ELR (cell line): ENCODE measurements at regions not wholly inside any gene's neighbourhood (a gene's known extent, or its start where the extent isn't known, plus 50 kb on each side); places are given as distances from the start of the nearest gene placed in this dataset.

Experiments
- DNase-seq: peaks from one replicate; pipeline ENCODE4 v3.0.0-alpha.2; 2015; ENCODE audit warnings: low read depth

DNA sequence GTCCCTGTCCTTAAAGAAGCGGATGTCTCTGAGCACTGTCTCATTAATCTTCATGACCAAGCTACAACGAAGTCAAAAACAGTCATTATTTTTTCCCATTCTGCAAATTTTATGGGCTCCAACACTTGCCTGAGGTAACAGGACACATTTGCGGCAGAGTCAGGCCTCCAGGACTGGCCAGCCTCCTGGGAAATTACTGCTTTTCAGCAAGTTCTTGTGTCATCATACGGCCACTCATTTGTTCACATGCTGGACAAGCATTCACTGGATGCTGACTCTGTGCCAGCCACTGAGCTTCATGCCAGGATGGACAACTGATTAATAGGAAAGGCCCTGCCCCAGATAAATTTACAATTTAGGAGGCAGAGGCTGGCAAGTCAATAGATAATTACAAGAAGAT is 305.7 kb downstream of the ACTL7B start:
- DNase-seq, result no peak

DNA sequence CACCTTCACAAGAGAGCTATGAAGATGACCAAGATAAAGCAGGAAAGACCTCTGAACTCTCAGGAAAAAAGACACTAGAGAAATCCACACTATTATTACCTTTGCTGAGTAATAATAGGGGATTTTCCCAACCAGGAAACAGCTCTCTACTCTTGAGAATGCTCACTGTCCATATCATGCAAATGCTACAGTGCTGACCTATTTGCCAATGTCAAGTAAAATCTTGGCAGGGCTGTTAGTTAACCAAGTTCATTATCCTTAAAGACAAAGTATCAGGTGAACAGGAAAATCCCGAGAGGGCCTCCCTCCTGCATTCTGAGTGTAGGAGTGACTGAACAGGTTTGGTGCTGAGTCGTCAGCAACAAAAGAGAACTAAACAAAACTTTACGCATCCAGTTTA is 306.6 kb downstream of the ACTL7B start:
- peak; percentile 51 for DNase-seq

DNA sequence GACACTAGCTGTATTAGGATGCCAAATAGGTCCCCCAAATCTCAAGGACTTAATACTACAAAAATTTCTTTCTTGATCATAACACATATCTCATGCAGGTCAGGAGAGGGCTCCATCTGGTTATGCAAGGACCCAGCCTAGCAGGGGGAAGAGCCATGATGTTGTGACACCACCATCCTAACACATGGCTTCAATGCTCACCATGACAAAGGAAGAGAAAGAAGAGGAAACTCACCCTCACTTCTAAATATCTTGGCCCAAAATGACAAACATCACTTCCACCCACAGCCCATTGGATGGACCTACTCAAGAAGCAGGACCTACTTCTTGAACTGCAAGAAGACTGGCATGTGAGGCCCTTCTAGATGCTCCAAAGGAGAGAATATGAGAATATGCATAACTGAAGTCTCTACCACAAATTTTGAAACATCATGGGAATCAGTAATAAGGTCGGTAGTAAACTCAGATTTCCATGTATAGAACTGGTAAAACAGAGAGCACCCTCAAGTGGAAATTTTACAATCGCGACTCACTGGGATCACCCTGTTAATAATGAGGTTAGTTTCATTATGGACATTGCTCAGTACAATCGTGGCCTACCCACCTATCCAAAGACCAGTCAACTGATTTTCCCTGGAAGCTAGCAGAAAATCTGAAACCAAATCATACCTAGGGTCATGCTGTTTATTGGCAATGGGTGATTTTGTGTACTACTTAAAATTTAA is 308.2 kb downstream of the ACTL7B start:
- peak; percentile 25 for DNase-seq

DNA sequence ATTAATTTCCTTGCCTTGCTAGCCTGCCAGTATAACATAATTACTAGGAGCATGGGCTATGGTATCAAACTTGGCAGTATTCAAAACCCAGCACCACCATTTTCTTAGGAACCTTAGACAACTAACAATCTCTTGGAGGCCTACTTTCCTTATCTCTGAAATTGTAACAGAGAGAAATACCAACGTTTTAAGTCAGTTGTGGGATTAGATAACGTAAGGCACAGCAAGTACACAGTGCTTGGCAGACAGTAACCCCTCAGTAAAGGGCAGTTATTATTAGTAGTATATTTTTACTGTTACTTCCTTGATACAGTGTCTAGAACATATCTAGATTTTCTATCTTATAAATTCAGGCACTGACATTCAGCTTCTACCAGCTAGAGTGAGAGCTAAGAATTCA is 309.6 kb downstream of the ACTL7B start:
- no peak for DNase-seq

DNA sequence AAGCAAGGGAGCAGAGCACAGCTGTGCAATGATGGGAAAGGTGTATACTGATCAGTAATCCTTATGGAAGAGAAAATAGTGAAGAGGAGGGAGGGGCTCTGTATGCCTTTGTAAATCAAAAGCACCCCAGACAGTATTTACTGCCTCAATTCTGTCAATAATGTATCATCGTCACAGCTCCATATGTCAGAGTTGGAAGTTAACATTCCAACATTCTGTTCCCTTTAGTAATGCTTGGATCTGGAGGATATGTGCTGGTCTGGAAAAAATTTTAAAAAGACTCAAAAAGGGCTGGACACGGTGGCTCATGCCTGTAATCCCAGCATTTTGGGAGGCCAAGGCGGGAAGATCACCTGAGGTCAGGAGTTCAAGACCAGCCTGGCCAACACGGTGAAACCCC is 310.4 kb downstream of the ACTL7B start:
- no peak for DNase-seq

DNA sequence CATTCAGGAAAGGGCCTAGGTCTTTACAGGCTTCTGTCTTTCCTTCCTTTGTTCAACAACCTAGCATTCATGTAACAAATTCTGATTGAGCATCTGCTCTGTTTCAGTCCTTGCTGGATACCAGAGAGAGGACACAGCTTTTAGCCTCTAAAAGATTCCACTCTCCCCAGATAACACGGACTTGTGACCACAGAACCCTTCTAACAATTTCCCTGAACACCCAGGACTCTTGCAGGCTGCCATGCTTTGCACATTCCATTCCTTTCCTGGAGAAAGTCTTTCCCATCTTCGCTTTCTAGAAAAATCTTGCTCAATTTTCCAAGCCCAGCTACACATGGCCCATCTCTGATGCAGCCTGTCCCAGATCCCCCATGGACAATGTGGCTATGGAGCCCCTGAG is 310.9 kb downstream of the ACTL7B start:
- no peak for DNase-seq

DNA sequence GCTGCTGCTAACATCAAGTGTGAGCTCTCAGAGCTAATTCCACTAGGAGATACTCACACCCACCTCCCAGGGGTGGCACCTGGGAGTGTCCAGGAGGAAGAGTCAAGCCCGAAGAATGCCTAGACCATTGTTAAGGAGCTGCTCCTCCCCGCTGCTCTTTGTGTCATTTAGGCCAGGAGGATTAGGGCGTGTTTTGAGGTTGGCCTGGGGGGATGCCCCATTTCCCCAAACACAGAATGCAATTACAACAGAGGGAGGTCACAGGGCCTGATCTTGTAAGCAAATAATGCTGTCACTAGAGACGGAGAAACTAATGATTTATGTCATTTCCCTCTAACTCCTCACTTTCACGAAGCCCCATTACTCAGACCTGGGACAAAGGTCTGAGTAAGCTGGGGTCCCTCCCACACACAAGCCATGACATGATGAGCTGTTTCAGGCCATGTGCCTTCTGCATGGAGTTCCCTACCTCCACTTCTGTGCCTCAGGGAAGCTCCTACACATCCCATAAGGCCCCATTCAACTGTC is 312.5 kb downstream of the ACTL7B start:
- peak; percentile 91 for DNase-seq

DNA sequence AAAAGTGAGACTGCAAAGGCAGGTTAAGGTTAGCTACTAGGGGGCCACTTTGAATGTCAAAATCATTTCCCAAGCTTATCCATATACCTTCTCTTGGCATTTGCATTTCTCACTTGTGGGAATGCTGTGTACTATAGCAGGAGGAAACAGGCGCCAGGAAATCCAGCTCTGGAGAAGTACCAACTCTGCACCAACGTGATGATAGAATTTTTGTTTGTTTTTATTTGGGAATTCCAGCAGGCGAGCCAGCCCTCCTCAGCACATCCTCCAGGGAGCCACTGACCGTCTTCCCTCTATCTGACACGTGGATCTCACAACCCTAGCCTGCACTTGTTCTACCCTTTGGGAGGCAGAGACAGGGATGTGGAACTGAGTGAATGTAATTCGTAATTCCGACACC is 318.0 kb downstream of the ACTL7B start:
- no peak for DNase-seq

DNA sequence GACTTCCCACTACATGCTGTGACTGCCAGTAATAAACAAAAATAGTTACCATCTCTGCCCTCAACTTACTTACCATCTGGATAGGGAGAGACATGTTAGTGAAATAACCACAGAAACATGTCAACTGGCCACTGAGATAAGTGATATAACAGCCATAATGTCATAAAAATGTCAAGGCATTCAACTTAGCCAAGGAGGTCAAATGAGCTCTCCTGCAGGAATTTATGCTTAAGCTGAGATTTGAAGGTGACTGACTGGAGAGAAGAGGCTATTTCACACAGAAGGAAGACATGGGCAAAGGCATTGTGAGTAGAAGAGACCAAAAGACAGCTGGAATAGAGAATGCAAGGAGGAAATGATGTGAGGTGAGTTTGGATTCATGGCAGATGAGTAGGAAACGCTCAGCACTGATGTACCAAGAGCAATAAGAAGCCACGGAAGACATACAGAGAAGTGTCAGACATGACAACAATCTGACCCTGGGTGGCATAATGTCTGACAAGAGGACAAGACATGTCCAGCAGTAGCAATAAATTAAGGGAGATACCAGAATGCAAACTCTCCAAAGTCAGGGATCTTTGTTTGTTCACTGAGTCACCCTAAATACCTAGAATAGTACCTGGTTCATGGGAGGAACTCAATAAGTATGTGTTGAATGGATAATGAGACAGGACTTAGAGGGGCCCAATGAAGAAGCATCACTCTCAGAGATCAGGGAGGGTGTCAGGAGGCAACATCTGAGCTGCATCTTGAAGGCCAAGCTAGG is 318.8 kb downstream of the ACTL7B start:
- DNase-seq, result peak; percentile 26

DNA sequence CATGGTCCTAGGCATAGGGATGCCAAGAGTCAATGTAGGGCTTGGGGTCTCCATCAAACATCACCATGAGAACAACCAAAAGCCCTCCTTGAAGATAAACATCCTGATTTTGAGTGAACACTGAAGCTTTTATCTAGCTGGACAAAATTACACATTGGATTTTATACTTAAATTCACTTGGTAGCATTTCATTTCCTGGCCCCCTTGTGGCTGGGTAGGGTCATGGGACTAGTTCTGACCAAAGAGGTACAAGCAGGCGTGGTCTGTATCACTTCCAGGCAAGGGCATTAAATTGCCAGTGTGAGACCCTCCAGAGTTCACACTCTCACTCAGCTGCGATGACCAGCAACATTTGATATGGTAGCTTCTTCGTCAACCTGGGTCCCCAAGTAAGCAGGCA is 320.3 kb downstream of the ACTL7B start:
- DNase-seq, result peak; percentile 63

DNA sequence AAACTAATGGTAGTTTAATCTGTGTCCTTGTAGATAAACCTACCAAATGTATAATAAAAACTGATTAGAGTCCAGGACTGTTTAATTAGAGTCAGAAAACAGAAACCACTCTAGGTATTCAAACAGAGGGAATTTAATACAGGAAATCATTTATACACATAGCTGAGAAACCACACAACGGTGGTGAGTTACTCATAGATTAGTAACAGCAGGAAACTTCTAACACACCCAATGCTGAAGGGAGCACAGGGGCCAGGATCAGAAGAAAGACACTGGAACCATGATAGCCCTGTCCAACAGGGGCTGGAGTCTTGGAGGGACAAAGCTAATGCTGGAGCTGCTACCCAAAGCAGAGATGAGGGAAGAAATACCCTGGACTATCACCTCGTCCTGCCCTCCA is 321.0 kb downstream of the ACTL7B start:
- peak; percentile 95 for DNase-seq

DNA sequence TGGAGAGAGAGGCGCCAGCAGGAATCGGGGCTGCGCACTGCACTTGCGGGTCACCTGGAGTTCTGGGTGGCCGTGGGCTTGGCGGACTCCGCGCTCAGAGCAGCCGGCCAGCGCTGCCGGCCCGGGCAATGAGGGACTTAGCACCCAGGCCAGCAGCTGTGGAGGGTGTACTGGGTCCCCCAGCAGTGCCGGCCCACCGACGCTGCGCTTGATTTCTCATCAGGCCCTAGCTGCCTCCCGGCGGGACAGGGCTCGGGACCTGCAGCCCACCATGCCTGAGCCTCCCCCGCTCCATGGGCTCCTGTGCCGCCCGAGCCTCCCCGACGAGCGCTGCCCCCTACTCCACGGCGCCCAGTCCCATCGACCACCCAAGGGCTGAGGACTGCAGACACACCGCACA is 325.6 kb downstream of the ACTL7B start:
- DNase-seq, result no peak

DNA sequence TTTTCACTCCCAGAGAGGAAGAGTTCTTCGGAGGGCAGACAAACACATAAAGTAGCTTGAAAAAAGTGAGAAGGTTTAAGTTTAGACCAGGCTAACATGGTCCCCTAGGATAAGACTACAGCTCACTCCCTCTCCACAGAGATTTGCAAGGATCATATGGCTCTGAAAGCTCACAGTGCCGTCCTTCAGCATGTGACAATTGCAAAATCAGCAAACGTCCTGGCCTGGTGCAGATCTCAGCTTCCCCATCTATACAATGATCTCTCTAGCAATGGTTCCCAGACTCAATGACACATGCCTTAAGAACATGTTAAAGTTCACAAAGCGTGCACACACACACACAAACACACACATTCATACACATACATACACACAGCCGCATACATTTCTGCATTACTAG is 327.6 kb downstream of the ACTL7B start:
- DNase-seq, result no peak

DNA sequence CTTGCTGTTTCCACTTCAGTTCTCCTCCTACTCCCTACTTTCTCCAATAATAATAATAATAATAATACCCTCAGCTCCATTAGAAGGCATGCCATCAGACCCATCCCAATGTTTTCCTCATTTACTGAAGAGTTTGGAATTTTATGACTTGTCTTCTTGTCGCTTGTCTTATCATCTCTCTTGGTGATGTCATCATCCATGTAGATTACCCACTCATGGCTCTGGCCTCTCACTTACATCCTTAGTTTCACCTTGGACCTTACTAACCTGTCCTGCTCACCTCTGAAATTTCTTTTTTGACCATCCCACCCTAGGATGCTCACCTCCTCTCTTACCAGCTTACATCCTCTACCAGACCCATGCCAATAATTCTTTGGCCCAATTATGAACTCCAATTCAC is 329.3 kb downstream of the ACTL7B start:
- DNase-seq, result no peak

DNA sequence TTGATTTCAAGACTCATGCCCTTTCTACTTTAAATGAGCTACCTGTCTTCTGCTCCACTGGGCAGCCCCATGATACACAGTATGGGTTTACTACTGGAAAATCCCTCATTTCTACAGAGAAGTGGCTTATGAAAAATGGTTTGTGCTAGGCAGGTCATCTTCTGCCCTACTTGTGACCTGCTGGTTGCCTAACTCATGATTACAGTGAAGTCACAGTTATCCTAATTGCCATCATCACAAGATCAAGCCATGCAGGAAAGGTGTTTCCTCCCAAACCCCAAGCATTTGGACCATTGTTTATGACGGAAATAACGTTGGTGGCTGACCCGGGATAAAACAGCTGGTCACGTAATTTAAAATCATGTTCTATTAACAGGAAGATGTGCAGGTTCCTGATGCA is 330.6 kb downstream of the ACTL7B start:
- no peak for DNase-seq

DNA sequence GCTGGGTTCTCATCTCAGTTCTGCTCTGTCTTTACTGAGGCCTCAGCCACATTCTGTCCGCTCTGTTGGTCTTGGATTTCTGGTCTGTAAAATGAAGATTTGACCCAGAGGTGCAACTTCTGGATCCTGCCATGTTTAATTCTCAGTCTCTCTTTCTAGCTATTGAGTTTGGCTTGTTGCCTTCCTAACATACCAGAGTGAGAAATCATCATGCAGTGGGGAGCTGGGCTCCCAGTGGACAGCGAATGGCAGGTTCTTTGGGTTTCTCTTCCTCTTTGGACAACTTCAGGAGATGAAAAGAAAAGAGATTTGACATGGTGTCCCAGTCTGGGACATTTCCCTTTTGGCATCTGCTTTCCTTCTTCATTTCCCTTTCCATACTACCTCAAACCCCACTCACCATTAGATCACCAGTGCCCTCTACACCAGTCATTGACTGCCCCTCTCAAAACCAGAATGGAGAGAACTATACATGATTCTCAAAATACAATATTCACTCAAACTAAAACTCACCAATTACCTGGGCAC is 334.7 kb downstream of the ACTL7B start:
- peak; percentile 74 for DNase-seq

DNA sequence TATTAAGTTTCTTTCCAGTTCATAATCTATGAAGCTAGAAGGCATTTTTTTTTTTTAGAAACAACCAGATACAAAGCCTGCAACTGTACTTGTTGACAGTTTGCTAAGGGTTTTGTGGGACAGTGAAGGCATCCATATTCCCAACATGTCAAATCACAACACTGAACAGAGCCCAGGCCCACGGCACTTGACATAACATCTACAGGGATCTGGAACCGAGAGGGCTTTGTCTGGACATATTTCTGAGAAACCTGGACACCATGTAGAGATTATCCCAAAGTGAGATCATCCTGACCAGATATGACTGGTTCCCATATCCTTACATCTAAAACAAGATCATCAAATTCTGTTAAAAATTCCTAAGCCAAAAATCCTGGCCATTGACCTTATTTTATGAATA is 336.3 kb downstream of the ACTL7B start:
- no peak for DNase-seq

DNA sequence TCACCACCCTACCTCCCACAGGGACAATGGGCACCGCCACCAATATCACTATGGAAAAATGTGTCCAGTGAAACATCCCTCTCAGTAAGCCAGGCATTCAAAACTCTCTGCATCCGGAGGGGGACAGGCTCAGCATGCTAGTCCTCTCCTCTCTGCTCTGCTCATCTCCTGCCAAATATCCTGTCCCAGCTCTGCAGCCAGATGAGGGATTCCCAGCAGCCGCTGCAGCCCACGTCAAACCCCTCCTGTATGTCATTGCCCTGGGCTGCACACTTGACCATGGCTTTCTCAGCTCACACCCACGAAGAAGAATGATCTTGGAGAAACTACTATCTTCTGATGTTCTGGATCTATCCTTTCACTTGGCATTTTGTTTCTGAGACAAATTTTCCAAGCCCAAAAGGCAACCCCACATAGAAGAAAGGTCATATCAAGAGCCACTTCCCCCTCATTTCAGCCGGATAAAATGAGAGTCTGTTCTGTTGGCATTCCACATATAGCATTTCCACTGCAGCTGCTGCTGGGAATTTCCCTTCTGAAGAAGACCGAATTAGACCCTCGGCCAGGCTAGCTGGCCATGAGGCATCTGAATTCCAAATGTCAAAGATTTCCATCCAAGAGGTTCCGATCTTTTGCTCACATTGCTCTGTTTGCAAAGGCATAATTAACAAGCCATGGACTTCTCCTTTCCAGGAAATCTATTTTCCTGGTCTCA is 338.0 kb downstream of the ACTL7B start:
- no peak for DNase-seq

DNA sequence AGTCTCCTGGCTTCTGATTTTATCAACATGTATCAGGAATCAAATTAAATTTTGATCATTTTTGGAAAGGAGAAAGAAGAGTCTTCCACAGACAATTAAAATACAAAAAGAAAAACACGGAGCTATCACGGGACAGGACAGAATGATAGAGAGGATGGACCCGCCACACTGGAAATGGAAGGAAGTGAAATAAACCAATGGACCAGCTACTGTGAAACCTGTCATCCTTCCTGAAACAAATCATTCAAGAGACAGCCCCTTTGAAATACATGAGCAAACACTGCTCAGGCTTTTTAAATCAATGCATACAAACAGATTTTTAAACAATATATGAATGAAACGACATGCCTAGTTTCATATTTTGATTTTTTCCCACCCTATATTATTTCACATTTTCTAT is 339.4 kb downstream of the ACTL7B start:
- no peak for DNase-seq

DNA sequence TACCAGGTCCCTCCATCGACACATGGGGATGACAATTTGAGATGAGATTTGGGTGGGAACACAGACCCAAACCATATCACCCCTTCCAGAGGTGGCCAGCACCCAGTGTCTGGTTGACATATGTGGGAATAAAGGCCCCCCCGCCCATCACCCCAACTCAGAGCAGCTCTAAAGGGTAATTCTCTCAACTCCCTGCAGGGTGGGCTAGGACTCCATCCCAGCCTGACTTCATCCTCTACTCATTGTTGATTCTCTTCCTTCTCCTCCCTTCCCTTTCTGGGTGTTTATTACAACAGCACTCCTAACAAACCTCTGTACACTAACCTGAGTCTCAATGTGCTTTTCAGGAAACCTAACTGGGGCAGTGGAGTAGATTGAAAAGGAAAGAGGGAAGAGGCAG is 339.9 kb downstream of the ACTL7B start:
- DNase-seq, result no peak

DNA sequence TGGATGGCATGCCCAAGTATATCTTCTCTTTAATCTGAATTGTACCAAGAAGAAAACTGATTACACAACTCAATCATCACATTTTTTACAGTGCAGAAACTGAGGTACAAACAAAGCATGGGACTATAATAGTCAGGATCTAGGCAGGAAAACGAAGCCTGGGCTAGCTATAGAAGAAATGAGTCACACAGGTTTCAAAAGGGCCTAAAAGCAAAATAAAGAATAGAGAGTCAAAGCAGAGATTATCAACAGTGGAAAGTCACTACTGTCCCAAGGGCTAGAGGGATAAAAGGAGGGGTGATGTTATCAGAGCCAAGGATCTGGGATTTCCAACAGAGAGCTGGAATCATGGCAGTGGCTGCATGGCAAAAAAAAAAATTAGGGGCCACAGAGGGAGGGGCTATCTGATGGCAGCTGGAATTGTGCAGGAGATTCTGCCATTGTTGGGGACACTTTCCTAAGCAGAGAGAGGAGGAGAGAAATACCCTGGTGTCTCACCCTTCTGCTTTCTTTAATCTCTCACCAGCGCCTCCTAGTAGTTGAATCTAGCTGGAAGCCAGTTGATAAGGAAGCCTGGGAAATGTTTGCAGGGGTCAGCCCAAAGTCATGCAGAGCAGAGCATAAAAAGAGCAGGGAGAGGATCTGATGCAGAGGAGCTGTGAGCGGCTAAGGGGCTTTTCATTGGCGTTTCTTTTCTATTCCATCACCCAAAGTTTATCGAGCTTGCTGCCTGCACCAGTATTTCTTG is 343.2 kb downstream of the ACTL7B start:
- peak; percentile 39 for DNase-seq

DNA sequence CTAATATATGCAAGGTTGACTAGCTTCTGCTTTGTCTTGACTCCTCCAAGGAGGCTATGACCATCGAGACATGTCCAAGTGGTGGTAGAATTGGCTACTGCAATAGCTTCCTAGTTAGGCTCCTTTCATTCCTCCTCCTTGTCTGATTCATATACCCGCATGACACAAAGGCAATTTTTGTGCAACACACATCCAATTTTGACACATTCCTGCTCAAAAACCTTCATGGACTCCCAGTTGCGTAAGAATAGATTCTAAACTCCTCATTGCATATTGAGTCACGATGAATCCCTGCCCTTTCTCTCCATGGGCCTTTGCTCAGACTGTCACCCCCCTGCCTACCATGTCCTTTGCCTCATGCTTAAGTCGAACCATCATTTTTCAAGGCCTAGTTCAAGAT is 344.5 kb downstream of the ACTL7B start:
- peak; percentile 94 for DNase-seq
